Adipocyte (in vitro differentiated cells): ENCODE measurements at regions not wholly inside any gene's neighbourhood (a gene's known extent, or its start where the extent isn't known, plus 50 kb on each side); places are given as distances from the start of the nearest gene placed in this dataset.
A peak's percentile ranks its signal among the peaks of the same experiment; 100 is the strongest.

Source experiments
- DNase-seq: peaks from one replicate; pipeline ENCODE4 v3.0.0-alpha.2; 2015; ENCODE audit warnings: low read depth
- H3K27me3 ChIP-seq: replicated peaks from 2 replicates; pipeline ENCODE4 v1.7.0; 2013; ENCODE audit warnings: mild to moderate bottlenecking, low read length, moderate library complexity; ENCODE audit not compliant: control insufficient read depth, insufficient read depth
- H3K36me3 ChIP-seq: 2 replicates; pipeline ENCODE4 v1.7.0; 2013; ENCODE audit warnings: low read length, mild to moderate bottlenecking, moderate library complexity; ENCODE audit not compliant: control insufficient read depth, insufficient read depth, severe bottlenecking
- H3K4me1 ChIP-seq: 2 replicates; pipeline ENCODE4 v1.7.0; 2013; ENCODE audit warnings: mild to moderate bottlenecking, low read length, moderate library complexity; ENCODE audit not compliant: control insufficient read depth, insufficient read depth
- H3K4me3 ChIP-seq: 2 replicates; pipeline ENCODE4 v1.7.0; 2013; ENCODE audit warnings: mild to moderate bottlenecking, low read length, moderate library complexity
- H3K9ac ChIP-seq: 2 replicates; pipeline ENCODE4 v1.7.0; 2013; ENCODE audit warnings: mild to moderate bottlenecking, low read length, moderate library complexity
- H3K9me3 ChIP-seq: 2 replicates; pipeline ENCODE4 v1.7.0; 2013; ENCODE audit warnings: mild to moderate bottlenecking, low read length, moderate library complexity; ENCODE audit not compliant: control insufficient read depth

GRCh38 chr7:94295850-94296249 is 98.8 kb upstream of the COL1A2 start:
- H3K4me1 ChIP-seq = peaks cover 66% of the 10 kb centered on the region
- H3K9ac ChIP-seq = peak overlapping the region; percentile 95
- H3K4me3 ChIP-seq = peak overlapping the region; percentile 77
- no peaks in the 10 kb centered on the region for H3K36me3 ChIP-seq
- H3K9me3 ChIP-seq = no peaks in the 10 kb centered on the region
- peak; percentile 91 for DNase-seq
- H3K27me3 ChIP-seq = no peaks in the 10 kb centered on the region

- DNase-seq = peak; percentile 51
- Histone ChIP-seq H3K9ac (peak overlapping the region; percentile 95), H3K4me3 (peak overlapping the region; percentile 77), H3K9me3 (no peaks in the 10 kb centered on the region), H3K4me1 (peaks cover 71% of the 10 kb centered on the region), H3K36me3 (no peaks in the 10 kb centered on the region), H3K27me3 (no peaks in the 10 kb centered on the region)
Observed at GRCh38 chr7:94296881-94297280, 97.8 kb upstream of the COL1A2 start.

- peak overlapping the region; percentile 77 for H3K4me3 ChIP-seq
- no peaks in the 10 kb centered on the region for H3K9me3 ChIP-seq
- H3K36me3 ChIP-seq = no peaks in the 10 kb centered on the region
- H3K9ac ChIP-seq = peak overlapping the region; percentile 95
- peaks cover 76% of the 10 kb centered on the region for H3K4me1 ChIP-seq
- DNase-seq = peak; percentile 95
- H3K27me3 ChIP-seq = no peaks in the 10 kb centered on the region
Observed at GRCh38 chr7:94297397-94297838, 97.3 kb upstream of the COL1A2 start.

GRCh38 chr7:94298943-94299342 is 95.8 kb upstream of the COL1A2 start:
- Histone ChIP-seq H3K9ac (peak overlapping the region; percentile 94), H3K9me3 (no peaks in the 10 kb centered on the region), H3K36me3 (no peaks in the 10 kb centered on the region), H3K27me3 (no peaks in the 10 kb centered on the region), H3K4me3 (peak overlapping the region; percentile 58), H3K4me1 (peaks cover 88% of the 10 kb centered on the region)
- peak; percentile 84 for DNase-seq

- no peaks in the 10 kb centered on the region for H3K36me3 ChIP-seq
- H3K9me3 ChIP-seq = no peaks in the 10 kb centered on the region
- peaks cover 88% of the 10 kb centered on the region for H3K4me1 ChIP-seq
- DNase-seq = no peak
- H3K4me3 ChIP-seq = peak overlapping the region; percentile 58
- H3K27me3 ChIP-seq = no peaks in the 10 kb centered on the region
- peak overlapping the region; percentile 94 for H3K9ac ChIP-seq
Observed at GRCh38 chr7:94300176-94300835, 94.4 kb upstream of the COL1A2 start.

GRCh38 chr7:94301024-94301586 is 93.6 kb upstream of the COL1A2 start:
- peak overlapping the region; percentile 71 for H3K4me3 ChIP-seq

GRCh38 chr7:94303118-94303517 is 91.6 kb upstream of the COL1A2 start:
- H3K9me3 ChIP-seq = no peaks in the 10 kb centered on the region
- H3K36me3 ChIP-seq = no peaks in the 10 kb centered on the region
- no peaks in the 10 kb centered on the region for H3K27me3 ChIP-seq
- H3K4me3 ChIP-seq = peak overlapping the region; percentile 61
- peaks cover 72% of the 10 kb centered on the region for H3K4me1 ChIP-seq
- DNase-seq = no peak
- H3K9ac ChIP-seq = peak overlapping the region; percentile 94

More at GRCh38 chr7:94301024-94301586, 93.6 kb upstream of the COL1A2 start:
- H3K9ac ChIP-seq = peak overlapping the region; percentile 94
- DNase-seq = peak; percentile 97
- no peaks in the 10 kb centered on the region for H3K36me3 ChIP-seq
- no peaks in the 10 kb centered on the region for H3K27me3 ChIP-seq
- H3K9me3 ChIP-seq = no peaks in the 10 kb centered on the region
- H3K4me1 ChIP-seq = peaks cover 89% of the 10 kb centered on the region

- Histone ChIP-seq H3K9ac (peak overlapping the region; percentile 94), H3K4me3 (peak overlapping the region; percentile 61), H3K27me3 (no peaks in the 10 kb centered on the region), H3K9me3 (no peaks in the 10 kb centered on the region), H3K4me1 (peaks cover 66% of the 10 kb centered on the region), H3K36me3 (no peaks in the 10 kb centered on the region)
- DNase-seq = peak; percentile 97
Observed at GRCh38 chr7:94303695-94304094, 91.0 kb upstream of the COL1A2 start.

GRCh38 chr7:94304878-94305277 is 89.8 kb upstream of the COL1A2 start:
- peak overlapping the region; percentile 94 for H3K9ac ChIP-seq
- peak overlapping the region; percentile 61 for H3K4me3 ChIP-seq
- DNase-seq = no peak
- H3K4me1 ChIP-seq = peaks cover 55% of the 10 kb centered on the region
- H3K36me3 ChIP-seq = no peaks in the 10 kb centered on the region
- H3K27me3 ChIP-seq = no peaks in the 10 kb centered on the region
- no peaks in the 10 kb centered on the region for H3K9me3 ChIP-seq

- Histone ChIP-seq H3K36me3 (no peaks in the 10 kb centered on the region), H3K9ac (no peak overlapping the region), H3K27me3 (no peaks in the 10 kb centered on the region), H3K9me3 (no peaks in the 10 kb centered on the region), H3K4me3 (no peak overlapping the region), H3K4me1 (peaks cover 45% of the 10 kb centered on the region)
- DNase-seq = no peak
Observed at GRCh38 chr7:94305836-94306235, 88.9 kb upstream of the COL1A2 start.

- H3K4me3 ChIP-seq = no peak overlapping the region
- DNase-seq = no peak
- H3K9me3 ChIP-seq = no peaks in the 10 kb centered on the region
- no peaks in the 10 kb centered on the region for H3K36me3 ChIP-seq
- H3K4me1 ChIP-seq = peaks cover 30% of the 10 kb centered on the region
- H3K27me3 ChIP-seq = no peaks in the 10 kb centered on the region
- H3K9ac ChIP-seq = no peak overlapping the region
Observed at GRCh38 chr7:94307399-94308048, 87.2 kb upstream of the COL1A2 start.
